GM19351 (cell line): ENCODE measurements at regions not wholly inside any gene's neighbourhood (a gene's known extent, or its start where the extent isn't known, plus 50 kb on each side); places are given as distances from the start of the nearest gene placed in this dataset.

Experiments
- ATAC-seq: cut with Tn5 transposase; IDR thresholded peaks from one replicate; pipeline ENCODE4 v1.9.1; 2021; ENCODE audit warnings: mild to moderate bottlenecking, moderate library complexity; ENCODE audit not compliant: unreplicated experiment

- no peak for ATAC-seq
Measured at GRCh38 chr9:1907465-1907864, 107.7 kb upstream of the SMARCA2 start.

- no peak for ATAC-seq
Measured at GRCh38 chr9:1909322-1909721, 105.8 kb upstream of the SMARCA2 start.

GRCh38 chr9:1910269-1910811 lies 104.8 kb upstream of the SMARCA2 start:
- no peak for ATAC-seq

- ATAC-seq: no peak
Measured at GRCh38 chr9:1913631-1914330, 101.4 kb upstream of the SMARCA2 start.

GRCh38 chr9:1916095-1916494 lies 99.1 kb upstream of the SMARCA2 start:
- ATAC-seq: no peak

DNA sequence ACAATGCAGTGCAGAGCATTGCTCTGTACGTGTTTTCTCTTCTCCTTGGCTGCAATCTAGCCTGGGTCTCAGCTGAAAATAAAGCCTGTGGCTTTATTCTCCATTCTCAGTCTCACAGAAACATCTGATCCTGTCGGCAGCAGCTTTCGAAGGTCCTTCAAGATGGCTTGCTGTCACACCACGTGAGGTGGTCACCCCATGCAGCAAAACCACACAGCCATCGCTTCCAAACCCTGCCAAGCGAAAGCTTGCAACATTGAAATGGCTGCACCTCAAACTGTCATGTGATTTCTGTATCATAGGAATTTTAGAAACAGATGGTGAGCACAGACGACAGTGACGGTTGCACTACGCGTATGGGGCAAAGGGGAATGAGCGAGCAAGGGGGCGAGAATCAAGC lies 98.5 kb upstream of the SMARCA2 start:
- ATAC-seq: no peak

- ATAC-seq: no peak
Measured at GRCh38 chr9:1917396-1917935, 97.7 kb upstream of the SMARCA2 start.

GRCh38 chr9:1918108-1918507 lies 97.0 kb upstream of the SMARCA2 start:
- ATAC-seq: no peak

GRCh38 chr9:1918622-1919021 lies 96.5 kb upstream of the SMARCA2 start:
- ATAC-seq: no peak

- no peak for ATAC-seq
Measured at GRCh38 chr9:1919229-1919628, 95.9 kb upstream of the SMARCA2 start.

DNA sequence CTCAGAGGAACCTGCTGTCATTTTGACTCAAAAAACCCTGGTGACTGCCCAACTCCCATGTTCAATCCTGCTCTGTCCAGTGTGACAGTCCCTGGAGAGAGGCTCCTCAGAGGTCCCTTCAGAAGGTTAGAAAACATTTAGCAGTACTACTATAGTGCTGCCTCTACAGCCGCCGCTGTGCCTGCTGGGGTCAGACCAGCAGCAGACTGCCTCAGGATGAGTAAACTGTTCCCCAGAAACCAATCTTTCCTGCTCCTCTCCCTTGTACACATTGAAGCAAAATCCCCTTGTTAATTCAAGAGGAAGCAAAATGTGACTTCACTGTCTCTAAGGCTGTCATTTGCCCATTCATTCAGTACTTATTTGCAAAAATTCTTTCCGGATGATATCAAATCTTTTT lies 94.8 kb upstream of the SMARCA2 start:
- ATAC-seq: no peak

DNA sequence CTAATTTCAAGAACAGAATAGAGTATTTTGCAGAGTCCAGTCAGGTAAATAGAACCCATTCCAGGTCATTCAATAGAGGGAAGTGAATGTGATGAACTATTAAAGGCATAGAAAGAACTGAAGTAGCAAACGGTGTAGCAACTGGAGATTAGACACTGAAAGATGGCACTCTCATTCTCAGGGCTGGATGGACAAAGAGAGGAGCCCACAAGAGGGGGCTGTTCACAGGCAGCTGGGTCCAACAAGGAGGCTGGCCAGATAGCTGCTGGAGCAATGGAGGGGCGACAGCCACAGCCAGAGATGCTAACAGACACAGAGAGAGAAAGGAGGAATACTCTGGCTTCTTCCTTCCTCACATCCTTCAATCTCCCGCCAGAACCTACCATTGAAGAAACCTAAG lies 93.1 kb upstream of the SMARCA2 start:
- no peak for ATAC-seq

DNA sequence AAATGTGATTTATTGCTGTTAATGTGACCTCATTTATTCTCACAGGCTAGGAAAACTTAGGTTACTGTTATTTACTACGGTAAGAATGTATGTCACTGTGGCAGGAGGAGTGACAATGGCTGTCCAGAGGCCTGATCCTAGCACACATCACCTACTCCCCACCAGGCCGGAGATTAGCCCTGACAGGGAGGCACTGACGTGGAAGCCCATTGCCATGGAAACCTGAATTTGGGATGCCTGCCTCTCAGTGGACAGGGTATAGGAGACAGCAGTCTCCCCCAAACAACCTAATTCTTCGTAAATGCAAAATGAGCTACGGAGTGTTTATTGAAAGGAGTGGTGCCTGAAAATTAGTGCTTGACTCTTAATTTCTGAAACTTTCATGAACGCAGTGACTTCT lies 87.6 kb upstream of the SMARCA2 start:
- ATAC-seq: no peak

- ATAC-seq: no peak
Measured at GRCh38 chr9:1929134-1929533, 86.0 kb upstream of the SMARCA2 start.

DNA sequence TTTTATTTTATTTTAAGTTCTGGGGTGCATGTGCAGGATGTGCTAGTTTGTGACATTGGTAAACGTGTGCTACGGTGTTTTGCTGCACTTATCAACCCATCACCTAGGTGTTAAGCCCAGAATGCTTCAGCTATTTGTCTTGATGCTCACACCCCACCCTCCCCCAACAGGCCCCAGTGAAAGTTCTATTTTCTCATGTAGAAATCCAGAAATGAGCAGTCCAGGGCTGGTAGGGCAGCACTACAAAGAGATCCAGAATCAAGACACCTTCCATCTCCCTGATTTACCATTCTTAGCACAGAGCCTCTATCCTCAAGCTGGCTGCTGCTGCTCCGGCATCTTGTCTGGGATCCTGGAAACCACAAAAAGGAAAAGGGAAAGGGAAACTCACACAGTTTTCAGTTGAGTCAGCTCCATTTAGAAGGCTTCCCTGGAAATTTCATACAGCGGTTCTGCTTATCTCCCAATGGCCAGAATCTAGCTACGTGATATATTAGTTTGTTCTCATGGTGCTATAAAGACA lies 85.4 kb upstream of the SMARCA2 start:
- peak; percentile 77 for ATAC-seq

DNA sequence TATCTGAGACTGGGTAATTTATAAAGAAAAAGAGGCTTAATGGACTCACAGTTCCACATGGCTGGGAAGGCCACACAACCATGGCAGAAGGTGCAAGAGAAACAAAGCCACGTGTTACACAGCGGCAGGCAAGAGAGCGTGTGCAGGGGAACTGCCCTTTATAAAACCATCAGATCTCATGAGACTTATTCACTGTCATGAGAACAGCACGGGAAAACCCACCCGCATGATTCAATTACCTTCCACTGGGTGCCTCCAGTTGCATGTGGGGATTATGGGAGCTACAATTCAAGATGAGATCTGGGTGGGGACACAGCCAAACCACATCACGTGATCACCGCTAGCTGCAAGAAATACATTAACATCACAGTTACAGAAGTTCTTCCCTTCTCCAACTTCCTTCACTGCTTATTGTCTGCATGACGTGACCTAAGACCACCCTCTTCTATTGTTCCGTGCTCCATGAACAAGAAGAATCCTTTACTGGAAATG lies 84.9 kb upstream of the SMARCA2 start:
- peak; percentile 55 for ATAC-seq

GRCh38 chr9:1938135-1938534 lies 77.0 kb upstream of the SMARCA2 start:
- ATAC-seq: peak; percentile 16

DNA sequence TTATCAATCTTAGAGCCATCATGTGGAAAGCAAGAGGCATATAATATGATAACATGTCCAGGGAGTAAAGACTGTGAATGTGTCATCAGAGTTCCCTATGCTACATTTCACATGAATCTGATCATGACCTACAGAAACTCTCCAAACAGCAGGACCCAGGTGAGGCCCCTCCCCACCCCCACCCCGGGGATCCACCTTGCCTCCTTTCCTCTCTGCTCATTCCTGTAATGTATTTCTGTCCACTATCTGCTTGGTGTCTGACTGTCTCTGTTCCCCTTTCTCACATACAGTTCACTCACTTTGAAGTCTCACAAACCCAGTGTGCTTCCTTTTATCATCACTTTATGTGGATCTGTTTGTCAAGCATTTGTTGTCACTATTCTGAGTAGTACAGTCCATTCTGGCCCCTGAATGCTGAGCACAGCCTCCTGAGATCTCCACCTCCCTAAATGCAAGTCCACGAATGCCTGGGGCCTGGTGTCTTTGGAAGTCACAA lies 76.4 kb upstream of the SMARCA2 start:
- ATAC-seq: peak; percentile 74

GRCh38 chr9:1939466-1939865 lies 75.7 kb upstream of the SMARCA2 start:
- ATAC-seq: no peak

DNA sequence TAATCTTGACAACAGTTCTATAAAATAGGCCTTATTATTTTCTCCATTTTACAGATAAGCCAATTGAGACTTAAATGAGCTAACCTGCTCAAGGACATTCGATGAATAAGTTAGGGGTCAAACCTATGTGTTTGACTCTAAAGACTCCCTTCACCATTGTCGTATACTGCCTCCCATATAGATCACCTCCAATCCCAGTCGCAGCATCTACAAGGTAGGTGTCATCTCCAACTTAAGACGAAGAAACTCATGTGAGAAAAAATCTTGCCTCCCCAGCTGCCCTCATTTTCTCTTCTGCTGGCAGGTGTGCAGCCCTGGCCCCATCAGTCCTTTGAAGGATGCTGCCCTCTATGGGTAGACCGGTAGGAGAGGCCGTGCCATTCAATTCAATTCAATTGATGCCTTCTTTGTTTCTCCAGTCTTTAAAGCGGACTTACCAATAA lies 75.2 kb upstream of the SMARCA2 start:
- peak; percentile 73 for ATAC-seq

- ATAC-seq: no peak
Measured at GRCh38 chr9:1941989-1942388, 73.2 kb upstream of the SMARCA2 start.
